ENCODE measurements at regions not wholly inside any gene's neighbourhood (a gene's known extent, or its start where the extent isn't known, plus 50 kb on each side); places are given as distances from the start of the nearest gene placed in this dataset.

GRCh38 chr1:102100666-102101065 is 103.9 kb upstream of the OLFM3 start:
- TF ChIP-seq CTCF (IDR thresholded peaks at IDR 0.05), result no peak
- TF ChIP-seq EP300 (IDR thresholded peaks at IDR 0.05), result no peak
- no peak for TF ChIP-seq POLR2A (IDR thresholded peaks at IDR 0.05)

Data from upper lobe of left lung (tissue), 4 donors.